Kidney (tissue), 13 donors: ENCODE measurements at regions not wholly inside any gene's neighbourhood (a gene's known extent, or its start where the extent isn't known, plus 50 kb on each side); places are given as distances from the start of the nearest gene placed in this dataset.

Source experiments
- DNase-seq, 5 donors: peaks; one replicate each; pipeline ENCODE4 v3.0.0-alpha.2; 2013 to 2020
- FAIRE-seq: peaks from 2 replicates; lab custom pipeline; 2012; peaks lifted over from hg19 to GRCh38; lab: Jason Lieb, UNC
- H3K27ac ChIP-seq, 2 donors: one replicate each; pipeline ENCODE4 v1.7.0; 2013; ENCODE audit warnings: low read depth in 2 of 2, low read length in 2 of 2, inconsistent platforms in 1 of 2
- H3K27me3 ChIP-seq: one replicate; pipeline ENCODE4 v1.7.1; 2013; ENCODE audit warnings: low read length, inconsistent platforms; ENCODE audit not compliant: control insufficient read depth, insufficient read depth
- H3K36me3 ChIP-seq, 3 donors: one replicate each; pipeline versions ENCODE4 v1.7.0 to v1.7.1; 2013; ENCODE audit warnings: low read length in 3 of 3, control low read depth in 1 of 3, inconsistent platforms in 1 of 3; ENCODE audit not compliant: insufficient read depth in 3 of 3, control insufficient read depth in 2 of 3
- H3K4me1 ChIP-seq, 3 donors: one replicate each; pipeline versions ENCODE4 v1.7.0 to v1.7.1; 2013; ENCODE audit warnings: low read length in 3 of 3, inconsistent platforms in 1 of 3, low read depth in 1 of 3; ENCODE audit not compliant: control insufficient read depth in 2 of 3, insufficient read depth in 2 of 3
- H3K4me3 ChIP-seq, 3 donors: one replicate each; pipeline versions ENCODE4 v1.7.0 to v1.8.1; 2013; ENCODE audit warnings: low read length in 3 of 3, control low read depth in 1 of 3, inconsistent platforms in 1 of 3
- H3K9ac ChIP-seq, 3 donors: one replicate each; pipeline versions ENCODE4 v1.7.0 to v1.7.1; 2013; ENCODE audit warnings: low read length in 3 of 3, control low read depth in 1 of 3, inconsistent platforms in 1 of 3
- H3K9me3 ChIP-seq, 3 donors: one replicate each; pipeline versions ENCODE4 v1.7.0 to v1.7.1; 2013; ENCODE audit warnings: low read length in 3 of 3, control low read depth in 1 of 3, inconsistent platforms in 1 of 3; ENCODE audit not compliant: control insufficient read depth in 2 of 3, insufficient read depth in 1 of 3
- CTCF ChIP-seq: IDR thresholded peaks from 3 replicates; pipeline ENCODE4 v1.5.1; 2012; ENCODE audit warnings: mild to moderate bottlenecking, moderate library complexity, borderline replicate concordance; ENCODE audit not compliant: insufficient read depth; ENCODE audit errors: extremely low read depth
- intact Hi-C: fragments of 100-400 bp; cut with DNase I; formaldehyde crosslinking; loops from one replicate; pipeline ENCODE4 v1.11.1; 2022
- donor health status: control.
- donor health status: control.
- donor health status: control.
- donor health status: control.
- donor health status: control.
- donor health status: DM: yes; HTN: yes; CAD: no.
- donor health status: Normal renal cell carcinoma (clear cell type).

DNA sequence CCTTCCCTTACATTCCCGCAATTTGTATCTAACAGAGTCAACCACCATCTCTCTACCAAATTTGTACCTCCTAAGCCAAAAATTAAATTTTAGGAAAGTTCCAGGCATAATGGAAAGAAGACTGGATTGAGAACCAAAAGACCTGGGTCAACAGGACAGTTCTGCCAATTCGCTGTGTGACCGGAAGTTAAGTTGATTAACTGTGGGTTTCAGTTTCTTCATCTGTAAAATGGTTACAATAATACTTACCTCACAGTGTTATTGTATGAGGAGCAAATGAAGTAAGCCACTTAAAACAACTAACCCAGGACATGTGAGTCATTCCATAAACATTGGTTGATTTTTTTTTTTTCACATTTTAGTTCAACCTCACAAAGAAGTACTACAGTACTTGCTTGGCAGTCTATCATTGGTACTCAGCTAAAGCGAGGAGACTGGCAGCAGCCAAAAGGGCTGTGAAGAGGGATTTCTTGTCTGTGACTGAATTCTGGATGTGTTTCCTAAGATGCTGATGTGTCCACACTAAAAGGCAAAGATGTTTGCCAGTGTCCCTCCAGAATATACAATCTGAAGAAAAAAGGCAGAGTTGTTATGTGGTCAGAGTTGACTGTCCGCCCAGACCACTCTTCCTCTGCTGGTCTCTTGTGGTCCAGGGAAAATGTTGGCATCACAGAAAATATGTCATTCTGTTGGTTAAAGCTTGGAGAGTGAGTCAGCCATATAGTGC is 198.6 kb downstream of the TLE1 start:
- Histone ChIP-seq H3K9ac (no peak overlapping the region), H3K36me3 (no peaks in the 10 kb centered on the region), H3K4me3 (no peak overlapping the region), H3K4me1 (no peaks in the 10 kb centered on the region), H3K27me3 (no peaks in the 10 kb centered on the region), H3K9me3 (no peaks in the 10 kb centered on the region), H3K27ac (no peak overlapping the region)
- FAIRE-seq, result no peak
- no peak for DNase-seq
- intact Hi-C loops, result no loop called here
- TF ChIP-seq CTCF, result no peak

DNA sequence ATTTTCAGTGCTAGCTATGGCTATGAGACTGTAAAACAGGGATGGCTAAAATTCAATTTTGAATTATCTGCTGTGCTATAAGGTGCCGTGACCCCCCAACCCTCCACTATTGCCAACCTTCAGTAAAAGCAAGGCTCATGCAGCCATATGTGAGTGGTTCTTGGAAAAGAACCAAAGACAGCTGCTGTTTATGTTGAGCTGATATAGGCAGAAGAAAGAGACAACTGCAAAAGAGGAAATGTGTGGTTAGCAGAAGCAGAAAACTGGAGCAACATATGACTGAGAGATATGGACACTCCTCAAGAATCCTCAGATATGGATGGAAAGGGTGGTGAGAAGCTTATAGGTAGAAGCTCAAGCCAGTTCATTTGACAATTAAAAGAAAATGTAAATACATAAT is 200.3 kb downstream of the TLE1 start:
- Histone ChIP-seq H3K4me1 (no peaks in the 10 kb centered on the region), H3K9ac (no peak overlapping the region), H3K27me3 (no peaks in the 10 kb centered on the region), H3K27ac (no peak overlapping the region), H3K36me3 (no peaks in the 10 kb centered on the region), H3K4me3 (no peak overlapping the region), H3K9me3 (no peaks in the 10 kb centered on the region)
- no peak for TF ChIP-seq CTCF
- DNase-seq (no peak), FAIRE-seq (no peak)
- intact Hi-C loops, result no loop called here

DNA sequence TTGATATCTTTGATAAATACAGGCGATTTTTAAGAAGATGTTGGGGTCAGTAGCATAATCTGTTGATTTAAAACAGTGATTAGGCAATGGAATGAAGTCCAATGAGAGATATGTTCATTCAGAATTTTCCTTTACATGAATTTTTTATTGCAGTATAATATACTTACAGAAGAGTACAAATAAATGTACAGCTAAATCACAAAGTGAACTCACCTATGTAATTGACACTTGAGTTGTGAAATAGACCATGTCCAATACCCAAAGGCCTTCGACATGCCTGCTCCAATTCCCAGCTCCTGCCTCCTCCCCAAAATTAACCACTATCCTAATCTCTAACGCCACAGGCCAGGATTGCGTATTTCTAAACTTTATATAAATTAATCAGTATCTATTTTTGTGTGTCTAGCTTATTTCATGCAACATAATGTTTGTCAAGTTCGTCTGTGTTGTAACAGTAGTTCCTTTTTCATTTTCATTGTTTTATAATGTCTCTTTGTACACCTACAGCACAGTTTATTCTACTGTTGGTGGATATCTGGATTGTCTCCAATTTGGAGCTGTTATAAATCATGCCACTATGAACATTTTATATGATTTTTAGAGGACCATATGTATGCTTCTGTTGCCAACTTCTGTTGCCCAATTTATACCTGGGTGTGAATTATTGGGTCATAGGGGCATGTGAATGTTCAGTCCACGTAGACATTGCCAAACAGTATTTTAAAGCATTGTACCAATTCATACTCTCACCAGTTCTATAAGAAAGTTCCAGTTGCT is 208.3 kb downstream of the TLE1 start:
- FAIRE-seq (no peak), DNase-seq (no peak)
- TF ChIP-seq CTCF, result no peak

More for the DNA sequence above, 208.3 kb downstream of the TLE1 start:
- intact Hi-C loops, result no loop called here
- no peaks in the 10 kb centered on the region for H3K9me3 ChIP-seq
- no peaks in the 10 kb centered on the region for H3K36me3 ChIP-seq
- no peaks in the 10 kb centered on the region for H3K27me3 ChIP-seq
- H3K4me1 ChIP-seq, result no peaks in the 10 kb centered on the region
- no peak overlapping the region for H3K4me3 ChIP-seq
- H3K9ac ChIP-seq, result no peak overlapping the region
- H3K27ac ChIP-seq, result no peak overlapping the region
